HG02973 (cell line): ENCODE measurements at regions not wholly inside any gene's neighbourhood (a gene's known extent, or its start where the extent isn't known, plus 50 kb on each side); places are given as distances from the start of the nearest gene placed in this dataset.

Experiments used
- ATAC-seq: cut with Tn5 transposase; IDR thresholded peaks from one replicate; pipeline ENCODE4 v1.9.1; 2021; ENCODE audit warnings: moderate library complexity; ENCODE audit not compliant: unreplicated experiment

DNA sequence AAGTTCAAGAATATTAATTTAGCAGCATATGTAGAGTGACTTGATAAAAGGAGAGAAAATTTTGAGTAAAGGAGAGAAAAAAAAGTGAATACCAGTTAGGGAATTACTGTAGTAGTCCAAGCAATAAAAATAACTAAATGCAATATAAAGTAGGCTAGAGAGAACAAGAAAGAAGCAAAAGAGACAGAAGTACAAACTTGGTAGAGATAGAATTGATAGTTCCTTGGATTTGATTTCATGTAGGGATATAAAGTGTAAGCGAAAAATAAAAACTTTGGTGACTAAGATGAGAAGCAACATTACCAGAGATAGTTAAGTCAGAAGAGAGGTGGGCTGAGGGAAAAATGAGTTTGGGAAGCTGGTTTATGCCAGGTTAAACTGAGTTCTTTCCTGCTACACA lies 252.4 kb downstream of the SEC23A start:
- ATAC-seq, result no peak

DNA sequence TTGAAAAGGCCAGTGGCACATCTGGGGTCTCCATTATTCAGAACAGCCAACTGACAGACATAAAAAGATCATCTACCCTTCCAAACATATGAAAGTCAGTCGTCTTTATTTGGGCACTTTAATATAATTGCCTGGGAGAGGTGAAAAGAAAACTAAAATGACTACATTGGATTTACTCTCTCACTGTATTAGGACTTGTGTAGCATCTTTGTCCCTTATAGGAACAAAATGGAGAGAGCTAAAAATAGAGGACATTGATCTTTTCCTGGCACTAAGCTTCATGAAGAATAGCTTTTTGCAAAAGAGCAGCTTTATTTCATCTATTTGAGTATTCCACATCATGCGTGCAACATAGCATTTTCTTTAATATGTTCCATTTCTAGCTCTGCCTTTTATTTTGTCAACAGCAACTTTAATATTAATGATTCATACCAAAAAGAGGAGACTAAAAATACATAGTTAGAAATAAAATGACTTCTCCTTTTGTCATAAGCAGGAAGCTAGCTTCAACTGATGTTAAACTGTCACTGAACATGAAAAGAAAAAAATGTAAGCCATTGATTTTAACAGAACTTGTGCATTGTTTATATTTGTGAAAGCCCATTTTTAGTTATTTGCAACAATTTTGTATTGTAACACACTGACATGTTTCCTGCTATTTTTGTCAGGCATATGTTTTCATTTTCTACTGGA lies 254.6 kb downstream of the SEC23A start:
- ATAC-seq, result no peak

GRCh38 chr14:38847161-38847560 lies 255.9 kb downstream of the SEC23A start:
- ATAC-seq, result no peak

- ATAC-seq, result no peak
These were observed 263.2 kb downstream of the SEC23A start for GRCh38 chr14:38839694-38840365.

GRCh38 chr14:38838979-38839323 lies 264.1 kb downstream of the SEC23A start:
- ATAC-seq, result no peak

DNA sequence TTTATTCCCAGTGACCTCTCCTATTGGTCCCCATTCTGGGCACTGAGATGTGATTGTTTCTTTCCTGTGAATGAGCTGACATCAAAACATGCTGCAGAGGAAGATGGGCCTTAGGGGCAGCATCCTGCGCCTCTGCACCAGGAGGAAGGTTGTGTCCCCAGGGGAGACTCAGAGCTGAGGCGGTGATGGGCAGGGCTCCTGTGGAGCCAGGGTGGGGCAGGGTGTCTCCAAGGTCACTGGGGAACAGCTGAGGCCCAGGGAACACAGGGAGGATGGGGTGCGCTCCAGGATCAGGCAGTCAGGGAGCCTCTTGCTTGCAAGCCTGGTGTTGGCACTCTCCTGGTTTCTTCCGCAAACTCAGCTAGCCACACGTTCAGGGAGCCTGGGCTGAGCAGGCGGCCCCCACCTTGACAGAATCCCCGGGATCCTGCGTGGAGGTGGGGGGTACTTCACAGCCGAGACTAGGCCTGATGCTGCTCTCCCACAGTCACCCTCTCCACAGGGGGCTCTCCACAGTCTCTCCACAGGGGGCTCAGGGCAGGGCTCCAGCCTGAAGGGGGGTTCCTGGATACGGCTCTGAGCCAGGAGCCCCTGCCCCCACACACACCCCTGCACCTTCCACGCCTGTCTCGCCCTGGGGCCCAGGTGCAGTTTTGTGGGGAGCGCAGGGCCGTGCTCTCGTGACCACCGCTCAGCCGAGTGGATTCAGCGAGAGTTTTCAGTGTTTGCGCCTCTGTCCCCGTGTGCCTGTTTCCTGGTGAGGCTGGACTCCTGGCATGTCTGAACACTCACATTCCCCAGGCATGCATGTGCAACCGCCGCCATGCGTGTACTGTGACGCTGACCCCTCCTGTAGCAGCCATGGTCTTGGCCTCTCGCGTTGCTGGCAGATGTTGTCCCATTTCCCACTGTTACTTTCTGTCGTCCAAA lies 264.7 kb downstream of the SEC23A start:
- ATAC-seq, result no peak

DNA sequence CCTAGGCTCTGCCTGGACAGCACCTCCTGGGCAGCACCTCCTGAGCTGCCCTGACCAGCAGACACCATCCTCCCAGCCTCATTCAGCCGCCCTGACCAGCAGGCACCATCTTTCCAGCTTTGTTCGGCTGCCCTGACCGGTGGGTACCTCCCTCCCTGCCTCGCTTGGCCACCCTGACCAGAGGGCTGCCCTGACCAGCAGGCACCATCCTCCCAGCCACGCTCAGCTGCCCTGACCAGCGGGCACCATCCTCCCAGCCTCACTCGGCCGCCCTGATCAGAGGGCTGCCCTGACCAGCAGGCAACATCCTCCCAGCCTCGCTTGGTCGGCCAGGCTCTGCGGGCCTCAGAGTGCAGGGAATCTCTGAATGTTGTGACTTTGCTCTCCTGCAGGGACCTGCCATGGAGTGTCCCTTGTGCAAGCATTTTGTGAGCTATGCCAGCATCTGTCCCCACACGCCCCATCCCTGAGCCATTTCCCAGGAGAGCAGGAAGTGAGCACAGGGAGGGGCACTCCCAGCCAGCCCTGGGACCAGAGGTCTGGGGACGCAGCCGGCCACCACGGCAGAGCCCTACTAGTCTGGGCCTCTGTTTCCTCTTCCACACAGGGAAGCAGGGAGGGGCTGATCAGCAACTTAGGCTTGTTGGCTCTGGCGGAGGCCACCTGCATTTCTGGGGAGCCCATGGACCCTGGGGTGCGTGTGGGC lies 265.5 kb downstream of the SEC23A start:
- no peak for ATAC-seq

DNA sequence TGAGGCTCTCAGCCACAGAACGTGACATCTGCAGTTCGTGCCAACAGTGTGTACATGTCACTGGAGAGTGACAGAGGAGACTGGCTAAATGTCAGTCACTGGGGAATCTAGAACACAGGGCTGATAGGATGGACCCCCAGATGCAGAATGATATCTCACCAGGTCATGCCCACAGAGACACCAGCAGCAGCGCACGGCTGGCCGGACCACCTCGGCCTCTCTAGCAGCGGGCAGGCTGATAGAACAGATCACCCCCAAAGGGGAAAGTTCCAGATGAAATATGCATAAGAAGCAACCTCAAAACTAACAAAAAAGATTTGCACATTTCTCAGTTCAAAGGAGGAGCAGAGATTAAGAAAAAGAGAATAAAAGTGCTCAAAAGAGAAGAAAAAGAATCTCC lies 266.5 kb downstream of the SEC23A start:
- ATAC-seq, result no peak

DNA sequence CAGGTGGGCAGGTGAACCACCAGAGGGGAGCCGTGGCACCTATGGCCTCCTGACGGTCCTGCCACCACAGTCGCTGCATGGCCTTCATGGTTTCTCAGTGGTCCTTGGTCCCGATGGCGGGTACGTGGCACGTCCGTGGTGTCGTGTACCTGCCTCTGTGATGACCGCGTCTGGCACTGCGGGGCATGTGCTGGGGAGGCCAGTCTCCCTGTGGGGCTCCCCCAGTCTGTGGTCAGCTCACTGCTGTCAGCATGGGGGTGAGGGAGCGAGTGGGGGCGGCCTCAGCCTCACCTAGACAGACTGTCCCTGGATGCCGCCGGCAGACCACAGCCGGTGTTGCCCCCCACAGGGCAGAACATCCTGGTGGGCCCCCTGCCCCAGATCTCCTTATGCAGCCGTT lies 267.2 kb downstream of the SEC23A start:
- ATAC-seq, result no peak

DNA sequence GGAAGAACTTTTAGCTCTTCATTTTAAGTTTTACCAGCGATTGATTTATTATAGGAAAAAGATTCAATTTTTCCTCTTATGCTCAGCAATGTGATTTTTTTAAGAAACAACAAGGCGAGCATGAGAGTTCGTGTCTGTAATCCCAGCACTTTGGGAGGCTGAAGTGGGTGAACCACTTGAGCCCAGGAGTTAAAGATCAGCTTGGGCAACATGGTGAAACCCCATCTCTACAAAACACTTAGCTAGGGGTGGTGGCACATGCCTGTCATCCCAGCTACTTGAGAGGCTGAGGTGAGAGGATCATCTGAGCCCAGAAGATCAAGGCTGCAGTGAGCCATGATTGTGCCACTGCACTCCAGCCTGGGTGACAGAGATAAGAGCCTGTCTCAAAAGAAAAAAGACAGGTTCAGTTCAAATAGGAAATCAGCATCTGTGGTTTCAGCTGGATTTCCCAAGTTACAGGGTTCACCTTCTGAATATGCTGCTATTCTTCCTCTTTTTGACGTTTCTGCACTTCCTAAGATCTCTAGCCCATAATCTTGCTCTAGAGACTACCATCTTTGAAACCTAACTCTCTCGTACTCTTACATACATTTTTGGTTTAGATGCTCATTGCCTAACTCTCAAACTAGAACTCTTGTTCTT lies 274.7 kb downstream of the SEC23A start:
- no peak for ATAC-seq

DNA sequence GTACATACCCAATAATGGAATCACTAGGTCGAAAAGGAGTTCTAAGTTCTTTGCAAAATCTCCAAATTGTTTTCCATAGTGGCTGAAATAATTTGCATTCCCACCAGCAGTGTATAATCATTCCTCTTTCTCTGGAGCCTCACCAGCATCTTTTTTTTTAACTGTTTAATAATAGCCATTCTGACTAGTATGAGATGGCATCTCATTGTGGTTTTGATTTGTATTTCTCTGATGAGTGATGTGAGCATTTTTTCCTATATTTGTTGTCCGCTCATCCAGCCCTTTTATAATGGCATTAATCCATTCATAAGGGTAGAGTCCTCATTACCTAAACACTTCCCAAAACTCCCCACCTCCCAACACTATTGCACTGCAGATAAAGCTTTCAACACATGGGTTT lies 278.3 kb downstream of the SEC23A start:
- no peak for ATAC-seq

DNA sequence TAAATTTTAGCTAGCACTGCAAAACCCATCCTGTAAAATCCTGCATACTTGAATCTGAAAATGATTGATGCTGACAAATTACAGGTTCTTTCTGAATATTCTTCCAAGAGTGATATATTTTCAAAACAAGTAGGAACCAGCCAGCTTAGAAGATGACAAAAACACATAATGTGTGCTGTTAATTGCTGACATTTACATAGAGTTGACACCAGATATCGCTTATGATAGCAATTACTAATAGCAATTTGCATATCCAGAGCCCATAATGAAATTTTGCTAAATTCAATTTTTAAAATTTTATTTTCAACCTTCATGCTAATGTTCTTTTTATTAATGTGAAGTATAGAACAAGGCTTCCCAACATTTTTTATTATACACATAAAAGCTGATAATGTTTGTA lies 284.5 kb downstream of the SEC23A start:
- ATAC-seq, result no peak

DNA sequence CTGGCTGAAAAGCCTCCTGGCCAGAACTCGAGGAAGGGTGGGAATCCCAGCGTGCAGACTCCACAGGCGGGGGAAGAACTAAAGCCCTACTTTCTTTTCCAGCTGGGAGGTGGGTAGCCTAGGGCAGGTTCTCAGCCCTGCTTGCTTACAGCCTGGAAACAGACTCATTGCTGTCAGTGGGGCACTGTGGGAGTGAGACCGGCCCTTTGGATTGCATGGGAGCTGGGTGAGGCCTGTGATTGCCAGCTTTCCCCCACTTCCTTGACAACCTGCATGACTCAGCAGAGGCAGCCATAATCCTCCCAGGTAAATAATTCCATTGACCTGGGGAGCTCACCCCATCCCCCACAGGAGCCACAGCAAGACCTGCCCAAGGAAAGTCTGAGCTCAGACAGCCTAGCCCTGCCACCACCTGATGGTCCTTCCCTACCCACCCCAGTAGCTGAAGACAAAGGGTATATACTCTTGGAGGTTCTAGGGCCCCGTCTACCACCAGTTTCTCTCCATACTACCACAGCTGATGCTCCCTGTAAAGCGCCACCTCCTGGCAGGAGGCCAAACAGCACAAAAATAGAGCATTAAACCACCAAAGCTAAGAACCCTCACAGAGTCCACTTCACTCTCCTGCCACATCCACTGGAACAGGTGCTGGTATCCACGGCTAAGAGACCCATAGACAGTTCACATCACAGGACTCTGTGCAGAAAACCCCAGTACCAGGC lies 294.1 kb downstream of the SEC23A start:
- ATAC-seq, result no peak

GRCh38 chr14:38799671-38800070 lies 303.4 kb downstream of the SEC23A start:
- ATAC-seq, result no peak

DNA sequence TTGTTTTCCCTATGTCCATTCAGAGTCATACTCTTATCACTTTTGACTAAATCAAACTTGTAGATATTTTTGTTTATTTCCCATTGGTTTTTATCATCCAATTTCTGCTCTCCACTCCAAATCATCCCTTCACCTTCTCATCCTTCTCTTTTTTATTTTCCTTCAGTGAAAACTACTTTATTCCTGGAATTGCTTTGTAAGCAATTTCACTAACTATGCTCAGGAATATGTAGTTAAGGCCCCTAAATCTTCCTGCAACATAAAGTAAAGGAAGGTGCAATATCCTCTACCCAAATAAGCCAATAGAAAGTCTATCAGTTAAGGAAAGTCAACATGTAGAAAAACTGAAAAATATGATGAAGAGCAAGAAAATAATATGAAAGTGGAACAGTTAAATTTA lies 308.4 kb downstream of the SEC23A start:
- no peak for ATAC-seq

GRCh38 chr14:38791862-38792261 lies 311.2 kb downstream of the SEC23A start:
- no peak for ATAC-seq

DNA sequence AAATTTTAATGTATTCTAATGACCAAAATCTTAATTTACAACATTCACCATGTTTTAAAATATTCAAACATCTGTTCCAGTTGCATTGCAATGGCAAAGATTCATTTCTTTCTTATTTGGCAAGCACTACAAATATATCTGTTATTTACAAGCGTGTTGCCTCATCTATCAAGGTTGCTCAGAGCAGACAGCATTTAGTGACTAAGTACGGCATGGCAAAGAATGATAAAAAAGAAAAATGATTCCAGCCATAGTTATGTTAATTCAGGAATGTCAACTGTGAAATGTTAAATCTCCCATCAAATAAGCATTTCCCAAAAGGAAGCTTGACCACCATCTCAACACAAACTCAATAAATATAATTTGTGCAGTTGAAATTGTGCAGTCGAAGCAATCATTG lies 312.1 kb downstream of the SEC23A start:
- ATAC-seq, result no peak

DNA sequence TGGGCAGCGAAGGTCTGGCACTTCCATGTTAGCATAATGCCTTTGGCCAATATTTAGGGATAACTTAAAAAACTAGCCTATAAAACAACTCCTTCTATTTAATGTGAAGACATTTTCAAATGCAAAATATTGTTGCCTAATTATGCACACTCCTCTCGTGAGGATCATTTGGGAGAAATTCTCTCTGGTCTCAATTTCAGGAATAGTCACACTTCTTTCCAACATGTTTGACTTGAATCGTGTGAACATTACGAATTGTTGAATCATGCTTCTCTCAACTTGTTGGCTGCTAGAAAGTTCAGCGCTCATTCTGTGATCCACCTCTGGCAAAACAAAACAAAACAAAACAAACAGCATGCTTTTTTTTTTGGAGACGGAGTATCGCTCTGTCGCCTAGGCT lies 313.2 kb downstream of the SEC23A start:
- ATAC-seq, result no peak

DNA sequence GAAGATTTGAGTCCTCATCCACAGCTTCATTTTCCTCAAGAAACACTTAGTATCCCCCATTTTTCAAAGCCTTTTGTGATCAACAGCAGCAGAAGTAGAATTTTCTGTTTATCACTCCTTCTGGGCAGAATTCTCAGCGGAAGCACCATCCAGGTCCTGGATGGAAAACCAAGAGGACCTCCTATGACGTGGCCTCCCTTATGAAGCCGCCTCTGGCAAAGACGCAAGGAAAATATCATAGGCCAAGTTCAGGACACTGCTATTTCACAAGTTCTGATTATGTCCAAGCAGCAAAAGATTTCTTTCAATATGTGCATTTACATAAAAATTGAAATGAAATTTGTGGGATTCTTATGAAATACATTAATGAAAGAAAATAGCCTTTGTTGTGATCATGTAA lies 315.0 kb downstream of the SEC23A start:
- no peak for ATAC-seq

DNA sequence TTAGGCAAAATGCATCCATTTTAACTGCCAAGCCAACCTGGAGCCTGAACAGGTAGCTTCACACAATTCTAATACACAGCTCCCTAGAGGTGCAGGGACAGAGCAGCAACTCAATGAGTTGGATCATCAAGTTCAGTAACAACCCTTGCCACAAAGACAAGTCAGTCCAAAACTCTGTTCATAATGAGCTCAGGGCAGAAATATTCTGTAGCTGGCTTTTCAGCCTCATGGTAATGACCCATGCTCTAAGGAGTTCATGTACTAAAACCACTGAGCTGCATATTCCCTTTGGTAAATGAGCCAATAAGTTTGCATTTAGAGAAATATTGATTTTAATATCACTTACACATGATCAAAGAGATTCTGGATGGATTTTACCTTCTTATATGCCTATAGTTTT lies 316.1 kb downstream of the SEC23A start:
- no peak for ATAC-seq
